ENCODE measurements at regions not wholly inside any gene's neighbourhood (a gene's known extent, or its start where the extent isn't known, plus 50 kb on each side); places are given as distances from the start of the nearest gene placed in this dataset.

- no peak overlapping the region for H3K23ac ChIP-seq (ENCODE audit: low read length)
- no peak overlapping the region for H4K91ac ChIP-seq (ENCODE audit: low read depth, low read length)
- H2BK12ac ChIP-seq (ENCODE audit: low read length), result peak overlapping the region; percentile 32
- no peak overlapping the region for H3K27ac ChIP-seq (ENCODE audit: low read depth, low read length)
- H3K4me2 ChIP-seq (ENCODE audit: low read length), result no peak overlapping the region
- H3K14ac ChIP-seq (ENCODE audit: low read length), result peak overlapping the region; percentile 2
- no peak overlapping the region for H2AK5ac ChIP-seq (ENCODE audit: low read length)
- no peak overlapping the region for H3K18ac ChIP-seq (ENCODE audit: low read length)
- WGBS (ENCODE audit: extremely low coverage, insufficient coverage, insufficient read length), result no CpG with 5 or more reads among the region's 7 CpGs
- H3K79me2 ChIP-seq (ENCODE audit: control insufficient read depth, insufficient read depth, low read length, poor library complexity), result no peaks in the 10 kb centered on the region
- no peak overlapping the region for H3K9ac ChIP-seq (ENCODE audit: low read length)
- no peak overlapping the region for H3K4me3 ChIP-seq (ENCODE audit: low read depth, low read length)
- peaks cover 22 to 26% of the 10 kb centered on the region in 2 experiments for H3K4me1 ChIP-seq (ENCODE audit: control insufficient read depth in 1 of 2, insufficient read depth in 2 of 2, low read length in 2 of 2)
- no peak overlapping the region for H4K8ac ChIP-seq (ENCODE audit: low read depth, low read length)
- H2BK120ac ChIP-seq (ENCODE audit: insufficient read depth, low read length, poor library complexity), result no peak overlapping the region
- no peak overlapping the region for H4K12ac ChIP-seq (ENCODE audit: low read depth, low read length)
- no peak overlapping the region for H3K4ac ChIP-seq (ENCODE audit: low read depth, low read length)
- peak in 1 of 2 donors; percentile 58 for DNase-seq
- H3K9me3 ChIP-seq (ENCODE audit: insufficient read depth, low read depth, low read length), result no peaks in the 10 kb centered on the region
- H3K79me1 ChIP-seq (ENCODE audit: low read length), result peaks cover 11% of the 10 kb centered on the region
- H2AFZ ChIP-seq (ENCODE audit: insufficient read depth, low read length, poor library complexity), result no peak overlapping the region
- H3K27me3 ChIP-seq (ENCODE audit: insufficient read depth, low read length), result no peaks in the 10 kb centered on the region
- no peak overlapping the region for H2BK5ac ChIP-seq (ENCODE audit: low read depth, low read length, poor library complexity)
- H3K36me3 ChIP-seq (ENCODE audit: control insufficient read depth in 1 of 2, insufficient read depth in 2 of 2, low read length in 2 of 2), result no peaks in the 10 kb centered on the region
These were observed 165.6 kb downstream of the PLPP3 start for GRCh38 chr1:56413671-56414199.

GRCh38 chr1:56411484-56412180 is 167.7 kb downstream of the PLPP3 start:
- no peak for DNase-seq
- no peak overlapping the region for H3K4ac ChIP-seq (ENCODE audit: low read depth, low read length)
- peak overlapping the region; percentile 46 for H3K18ac ChIP-seq (ENCODE audit: low read length)
- H3K4me3 ChIP-seq (ENCODE audit: low read depth, low read length), result no peak overlapping the region
- no peak overlapping the region for H2AK5ac ChIP-seq (ENCODE audit: low read length)
- H3K36me3 ChIP-seq (ENCODE audit: control insufficient read depth in 1 of 2, insufficient read depth in 2 of 2, low read length in 2 of 2), result no peaks in the 10 kb centered on the region
- H3K23ac ChIP-seq (ENCODE audit: low read length), result no peak overlapping the region
- no peaks in the 10 kb centered on the region for H3K27me3 ChIP-seq (ENCODE audit: insufficient read depth, low read length)
- H3K79me2 ChIP-seq (ENCODE audit: control insufficient read depth, insufficient read depth, low read length, poor library complexity), result no peaks in the 10 kb centered on the region
- peak overlapping the region; percentile 13 for H2BK120ac ChIP-seq (ENCODE audit: insufficient read depth, low read length, poor library complexity)
- no CpG with 5 or more reads among the region's 13 CpGs for WGBS (ENCODE audit: extremely low coverage, insufficient coverage, insufficient read length)
- H3K4me2 ChIP-seq (ENCODE audit: low read length), result no peak overlapping the region
- peak overlapping the region; percentile 0 for H4K8ac ChIP-seq (ENCODE audit: low read depth, low read length)
- H2BK5ac ChIP-seq (ENCODE audit: low read depth, low read length, poor library complexity), result peak overlapping the region; percentile 16
- H2BK12ac ChIP-seq (ENCODE audit: low read length), result peak overlapping the region; percentile 79
- H3K9me3 ChIP-seq (ENCODE audit: insufficient read depth, low read depth, low read length), result no peaks in the 10 kb centered on the region
- H3K4me1 ChIP-seq (ENCODE audit: control insufficient read depth in 1 of 2, insufficient read depth in 2 of 2, low read length in 2 of 2), result peaks cover 13 to 26% of the 10 kb centered on the region in 2 experiments
- peak overlapping the region; percentile 81 for H4K91ac ChIP-seq (ENCODE audit: low read depth, low read length)
- no peak overlapping the region for H4K12ac ChIP-seq (ENCODE audit: low read depth, low read length)
- H2AFZ ChIP-seq (ENCODE audit: insufficient read depth, low read length, poor library complexity), result no peak overlapping the region
- H3K79me1 ChIP-seq (ENCODE audit: low read length), result peaks cover 13% of the 10 kb centered on the region
- no peak overlapping the region for H3K27ac ChIP-seq (ENCODE audit: low read depth, low read length)
- H3K9ac ChIP-seq (ENCODE audit: low read length), result no peak overlapping the region
- H3K14ac ChIP-seq (ENCODE audit: low read length), result no peak overlapping the region

GRCh38 chr1:56411021-56411420 is 168.3 kb downstream of the PLPP3 start:
- peaks cover 13 to 26% of the 10 kb centered on the region in 2 experiments for H3K4me1 ChIP-seq (ENCODE audit: control insufficient read depth in 1 of 2, insufficient read depth in 2 of 2, low read length in 2 of 2)
- no peak overlapping the region for H3K4me3 ChIP-seq (ENCODE audit: low read depth, low read length)
- no peak overlapping the region for H3K27ac ChIP-seq (ENCODE audit: low read depth, low read length)
- H2AFZ ChIP-seq (ENCODE audit: insufficient read depth, low read length, poor library complexity), result no peak overlapping the region
- no peaks in the 10 kb centered on the region for H3K36me3 ChIP-seq (ENCODE audit: control insufficient read depth in 1 of 2, insufficient read depth in 2 of 2, low read length in 2 of 2)
- WGBS (ENCODE audit: extremely low coverage, insufficient coverage, insufficient read length), result no CpG with 5 or more reads among the region's 2 CpGs
- H3K27me3 ChIP-seq (ENCODE audit: insufficient read depth, low read length), result no peaks in the 10 kb centered on the region
- H4K91ac ChIP-seq (ENCODE audit: low read depth, low read length), result peak overlapping the region; percentile 81
- peaks cover 14% of the 10 kb centered on the region for H3K79me1 ChIP-seq (ENCODE audit: low read length)
- no peak for DNase-seq
- H3K9me3 ChIP-seq (ENCODE audit: insufficient read depth, low read depth, low read length), result no peaks in the 10 kb centered on the region
- H3K14ac ChIP-seq (ENCODE audit: low read length), result no peak overlapping the region
- H4K12ac ChIP-seq (ENCODE audit: low read depth, low read length), result no peak overlapping the region
- H3K9ac ChIP-seq (ENCODE audit: low read length), result no peak overlapping the region
- no peak overlapping the region for H3K18ac ChIP-seq (ENCODE audit: low read length)
- H3K23ac ChIP-seq (ENCODE audit: low read length), result no peak overlapping the region
- H4K8ac ChIP-seq (ENCODE audit: low read depth, low read length), result peak overlapping the region; percentile 0
- no peak overlapping the region for H2BK5ac ChIP-seq (ENCODE audit: low read depth, low read length, poor library complexity)
- H2AK5ac ChIP-seq (ENCODE audit: low read length), result no peak overlapping the region
- H3K79me2 ChIP-seq (ENCODE audit: control insufficient read depth, insufficient read depth, low read length, poor library complexity), result no peaks in the 10 kb centered on the region
- no peak overlapping the region for H3K4me2 ChIP-seq (ENCODE audit: low read length)
- peak overlapping the region; percentile 41 for H2BK120ac ChIP-seq (ENCODE audit: insufficient read depth, low read length, poor library complexity)
- no peak overlapping the region for H2BK12ac ChIP-seq (ENCODE audit: low read length)
- H3K4ac ChIP-seq (ENCODE audit: low read depth, low read length), result no peak overlapping the region

GRCh38 chr1:56410405-56410804 is 169.0 kb downstream of the PLPP3 start:
- no peak overlapping the region for H2AK5ac ChIP-seq (ENCODE audit: low read length)
- no peak overlapping the region for H4K12ac ChIP-seq (ENCODE audit: low read depth, low read length)
- H3K36me3 ChIP-seq (ENCODE audit: control insufficient read depth in 1 of 2, insufficient read depth in 2 of 2, low read length in 2 of 2), result no peaks in the 10 kb centered on the region
- no peak overlapping the region for H2BK120ac ChIP-seq (ENCODE audit: insufficient read depth, low read length, poor library complexity)
- no peak for DNase-seq
- H3K9me3 ChIP-seq (ENCODE audit: insufficient read depth, low read depth, low read length), result no peaks in the 10 kb centered on the region
- H3K27ac ChIP-seq (ENCODE audit: low read depth, low read length), result no peak overlapping the region
- H3K9ac ChIP-seq (ENCODE audit: low read length), result no peak overlapping the region
- no peak overlapping the region for H3K4ac ChIP-seq (ENCODE audit: low read depth, low read length)
- H4K8ac ChIP-seq (ENCODE audit: low read depth, low read length), result no peak overlapping the region
- peaks cover 13 to 26% of the 10 kb centered on the region in 2 experiments for H3K4me1 ChIP-seq (ENCODE audit: control insufficient read depth in 1 of 2, insufficient read depth in 2 of 2, low read length in 2 of 2)
- peak overlapping the region; percentile 46 for H2BK5ac ChIP-seq (ENCODE audit: low read depth, low read length, poor library complexity)
- H4K91ac ChIP-seq (ENCODE audit: low read depth, low read length), result peak overlapping the region; percentile 18
- peaks cover 14% of the 10 kb centered on the region for H3K79me1 ChIP-seq (ENCODE audit: low read length)
- H3K23ac ChIP-seq (ENCODE audit: low read length), result no peak overlapping the region
- no peak overlapping the region for H3K4me2 ChIP-seq (ENCODE audit: low read length)
- no peaks in the 10 kb centered on the region for H3K79me2 ChIP-seq (ENCODE audit: control insufficient read depth, insufficient read depth, low read length, poor library complexity)
- H3K4me3 ChIP-seq (ENCODE audit: low read depth, low read length), result no peak overlapping the region
- no peak overlapping the region for H2AFZ ChIP-seq (ENCODE audit: insufficient read depth, low read length, poor library complexity)
- peak overlapping the region; percentile 77 for H2BK12ac ChIP-seq (ENCODE audit: low read length)
- no peaks in the 10 kb centered on the region for H3K27me3 ChIP-seq (ENCODE audit: insufficient read depth, low read length)
- no CpG with 5 or more reads among the region's 3 CpGs for WGBS (ENCODE audit: extremely low coverage, insufficient coverage, insufficient read length)
- H3K18ac ChIP-seq (ENCODE audit: low read length), result no peak overlapping the region
- no peak overlapping the region for H3K14ac ChIP-seq (ENCODE audit: low read length)

Data from trophoblast cell (in vitro differentiated cells and primary cell).